Osteocyte (in vitro differentiated cells): ENCODE measurements at regions not wholly inside any gene's neighbourhood (a gene's known extent, or its start where the extent isn't known, plus 50 kb on each side); places are given as distances from the start of the nearest gene placed in this dataset.

Source experiments
- DNase-seq: peaks from one replicate; pipeline ENCODE4 v3.0.0; 2021; ENCODE audit warnings: mixed read lengths; ENCODE audit not compliant: unreplicated experiment; ENCODE audit errors: extremely low spot score
- H3K27ac Mint-ChIP-seq: one replicate; pipeline ENCODE4 v1.8.0; 2021; ENCODE audit warnings: mild to moderate bottlenecking, mixed read lengths; ENCODE audit not compliant: unreplicated experiment
- H3K27me3 Mint-ChIP-seq: one replicate; pipeline ENCODE4 v1.8.0; 2021; ENCODE audit warnings: mixed read lengths; ENCODE audit not compliant: unreplicated experiment
- H3K36me3 Mint-ChIP-seq: one replicate; pipeline ENCODE4 v1.8.0; 2021; ENCODE audit warnings: mixed read lengths; ENCODE audit not compliant: unreplicated experiment
- H3K4me1 Mint-ChIP-seq: one replicate; pipeline ENCODE4 v1.8.0; 2021; ENCODE audit warnings: mixed read lengths; ENCODE audit not compliant: unreplicated experiment
- H3K4me3 Mint-ChIP-seq: one replicate; pipeline ENCODE4 v1.8.0; 2021; ENCODE audit warnings: mild to moderate bottlenecking, moderate library complexity, mixed read lengths; ENCODE audit not compliant: unreplicated experiment
- H3K9me3 Mint-ChIP-seq: one replicate; pipeline ENCODE4 v1.8.0; 2021; ENCODE audit warnings: mixed read lengths; ENCODE audit not compliant: unreplicated experiment
- CTCF ChIP-seq: fragments of 200-600 bp; sonication (generic); IDR thresholded peaks from 2 replicates; pipeline ENCODE4 v1.5.0; 2021; ENCODE audit warnings: antibody characterized with exemption, mild to moderate bottlenecking, moderate library complexity

- no peak overlapping the region for H3K27ac Mint-ChIP-seq
- peaks cover 22% of the 10 kb centered on the region for H3K9me3 Mint-ChIP-seq
- no peaks in the 10 kb centered on the region for H3K36me3 Mint-ChIP-seq
- H3K4me3 Mint-ChIP-seq: no peak overlapping the region
- no peaks in the 10 kb centered on the region for H3K27me3 Mint-ChIP-seq
- DNase-seq: no peak
- no peaks in the 10 kb centered on the region for H3K4me1 Mint-ChIP-seq
- TF ChIP-seq CTCF: no peak
These were observed 580.4 kb downstream of the ANKRD50 start for GRCh38 chr4:124132161-124132560.

- no peak overlapping the region for H3K27ac Mint-ChIP-seq
- H3K4me3 Mint-ChIP-seq: no peak overlapping the region
- H3K9me3 Mint-ChIP-seq: peaks cover 23% of the 10 kb centered on the region
- H3K36me3 Mint-ChIP-seq: no peaks in the 10 kb centered on the region
- TF ChIP-seq CTCF: no peak
- H3K27me3 Mint-ChIP-seq: no peaks in the 10 kb centered on the region
- H3K4me1 Mint-ChIP-seq: no peaks in the 10 kb centered on the region
- no peak for DNase-seq
These were observed 578.8 kb downstream of the ANKRD50 start for GRCh38 chr4:124133753-124134152.

GRCh38 chr4:124135409-124135813 is 577.1 kb downstream of the ANKRD50 start:
- Mint-ChIP-seq H3K4me1 (no peaks in the 10 kb centered on the region), H3K36me3 (peaks cover 1% of the 10 kb centered on the region), H3K9me3 (peaks cover 19% of the 10 kb centered on the region), H3K4me3 (no peak overlapping the region), H3K27ac (no peak overlapping the region), H3K27me3 (no peaks in the 10 kb centered on the region)
- DNase-seq: no peak
- TF ChIP-seq CTCF: no peak

- H3K27me3 Mint-ChIP-seq: no peaks in the 10 kb centered on the region
- H3K9me3 Mint-ChIP-seq: peaks cover 6% of the 10 kb centered on the region
- no peaks in the 10 kb centered on the region for H3K4me1 Mint-ChIP-seq
- H3K27ac Mint-ChIP-seq: no peak overlapping the region
- peaks cover 1% of the 10 kb centered on the region for H3K36me3 Mint-ChIP-seq
- TF ChIP-seq CTCF: no peak
- DNase-seq: no peak
- no peak overlapping the region for H3K4me3 Mint-ChIP-seq
These were observed 573.5 kb downstream of the ANKRD50 start for GRCh38 chr4:124139044-124139443.

GRCh38 chr4:124143632-124144031 is 568.9 kb downstream of the ANKRD50 start:
- Mint-ChIP-seq H3K9me3 (no peaks in the 10 kb centered on the region), H3K4me3 (no peak overlapping the region), H3K36me3 (peaks cover 1% of the 10 kb centered on the region), H3K4me1 (peaks cover 4% of the 10 kb centered on the region), H3K27ac (no peak overlapping the region), H3K27me3 (no peaks in the 10 kb centered on the region)
- no peak for TF ChIP-seq CTCF
- DNase-seq: no peak
